Breast epithelium (tissue), 3 donors: ENCODE measurements at regions not wholly inside any gene's neighbourhood (a gene's known extent, or its start where the extent isn't known, plus 50 kb on each side); places are given as distances from the start of the nearest gene placed in this dataset.

Experiments used
- CTCF ChIP-seq, 3 donors: fragments of 450-650 bp; IDR thresholded peaks; one replicate each; pipeline ENCODE4 v1.5.1; 2016 to 2017; ENCODE audit warnings: antibody characterized with exemption in 3 of 3, mild to moderate bottlenecking in 3 of 3, moderate library complexity in 3 of 3
- POLR2A ChIP-seq: fragments of 450-650 bp; IDR thresholded peaks from one replicate; pipeline ENCODE4 v1.6.1; 2016; ENCODE audit warnings: antibody characterized with exemption, mild to moderate bottlenecking, moderate library complexity
- POLR2AphosphoS5 ChIP-seq, 3 donors: sonication (generic); formaldehyde crosslinking; IDR thresholded peaks; one replicate each; pipeline ENCODE4 v1.6.1; 2017; ENCODE audit warnings: antibody characterized with exemption in 3 of 3

- TF ChIP-seq CTCF (IDR thresholded peaks at IDR 0.05) = no peak
- TF ChIP-seq POLR2A = no peak
- TF ChIP-seq POLR2AphosphoS5 (IDR thresholded peaks at IDR 0.05) = no peak
These were observed 71.0 kb upstream of the CHCHD3 start for GRCh38 chr7:133152875-133153274.
